Astrocyte (in vitro differentiated cells and primary cell): ENCODE measurements at regions not wholly inside any gene's neighbourhood (a gene's known extent, or its start where the extent isn't known, plus 50 kb on each side); places are given as distances from the start of the nearest gene placed in this dataset.

Experiments
- DNase-seq: peaks from one replicate; pipeline ENCODE4 v3.0.0-alpha.2; 2010; ENCODE audit warnings: low read depth
- FAIRE-seq: peaks from 2 replicates; lab custom pipeline; 2011; peaks lifted over from hg19 to GRCh38; lab: Jason Lieb, UNC
- H2AFZ ChIP-seq: 2 replicates; pipeline ENCODE4 v1.6.0; 2012; ENCODE audit warnings: low read depth, low read length, inconsistent platforms
- H3K27ac ChIP-seq: 2 replicates; pipeline ENCODE4 v1.5.1; 2011; ENCODE audit warnings: low read depth, low read length, inconsistent platforms
- H3K27me3 ChIP-seq: 2 replicates; pipeline ENCODE4 v1.6.0; 2011; ENCODE audit warnings: low read length, inconsistent platforms; ENCODE audit not compliant: insufficient read depth
- H3K36me3 ChIP-seq: 2 replicates; pipeline ENCODE4 v1.5.1; 2011; ENCODE audit warnings: low read length, inconsistent platforms; ENCODE audit not compliant: insufficient read depth
- H3K4me1 ChIP-seq: 2 replicates; pipeline ENCODE4 v1.5.1; 2011; ENCODE audit warnings: low read length, inconsistent platforms; ENCODE audit not compliant: insufficient read depth
- H3K4me2 ChIP-seq: 2 replicates; pipeline ENCODE4 v1.6.0; 2012; ENCODE audit warnings: low read length, inconsistent platforms
- H3K4me3 ChIP-seq: 2 replicates; pipeline ENCODE4 v1.5.1; 2011; ENCODE audit warnings: low read depth, mild to moderate bottlenecking, low read length, inconsistent platforms; ENCODE audit not compliant: insufficient read depth
- H3K79me2 ChIP-seq: 2 replicates; pipeline ENCODE4 v1.6.0; 2012; ENCODE audit warnings: mild to moderate bottlenecking, low read length, inconsistent platforms; ENCODE audit not compliant: insufficient read depth
- H3K9ac ChIP-seq: 2 replicates; pipeline ENCODE4 v1.6.0; 2012; ENCODE audit warnings: mild to moderate bottlenecking, low read length, inconsistent platforms
- H3K9me3 ChIP-seq: 2 replicates; pipeline ENCODE4 v1.5.1; 2012; ENCODE audit warnings: low read depth, mild to moderate bottlenecking, low read length, inconsistent platforms; ENCODE audit not compliant: insufficient read depth
- H4K20me1 ChIP-seq: 2 replicates; pipeline ENCODE4 v1.6.0; 2012; ENCODE audit warnings: low read length, inconsistent platforms; ENCODE audit not compliant: insufficient read depth
- H3K27ac Mint-ChIP-seq: one replicate; pipeline ENCODE4 v1.8.0; 2021; ENCODE audit warnings: mild to moderate bottlenecking, mixed read lengths; ENCODE audit not compliant: unreplicated experiment
- H3K27me3 Mint-ChIP-seq: one replicate; pipeline ENCODE4 v1.8.0; 2021; ENCODE audit warnings: low read depth, mixed read lengths; ENCODE audit not compliant: unreplicated experiment
- H3K36me3 Mint-ChIP-seq: one replicate; pipeline ENCODE4 v1.8.0; 2021; ENCODE audit warnings: low read depth, mixed read lengths; ENCODE audit not compliant: unreplicated experiment
- H3K4me1 Mint-ChIP-seq: one replicate; pipeline ENCODE4 v1.8.0; 2021; ENCODE audit warnings: low read depth, mixed read lengths; ENCODE audit not compliant: unreplicated experiment
- H3K4me3 Mint-ChIP-seq: one replicate; pipeline ENCODE4 v1.8.0; 2021; ENCODE audit warnings: mild to moderate bottlenecking, moderate library complexity, mixed read lengths; ENCODE audit not compliant: unreplicated experiment
- H3K9me3 Mint-ChIP-seq: one replicate; pipeline ENCODE4 v1.8.0; 2021; ENCODE audit warnings: mild to moderate bottlenecking, mixed read lengths; ENCODE audit not compliant: unreplicated experiment
- CTCF ChIP-seq: IDR thresholded peaks from 2 replicates; pipeline ENCODE4 v1.5.1; 2011; ENCODE audit warnings: low read depth, mild to moderate bottlenecking, inconsistent platforms, low read length, moderate library complexity; ENCODE audit not compliant: insufficient read depth
- EZH2 ChIP-seq: IDR thresholded peaks from 2 replicates; pipeline ENCODE4 v1.6.1; 2012; ENCODE audit warnings: mild to moderate bottlenecking, low read length, inconsistent platforms; ENCODE audit not compliant: insufficient read depth

DNA sequence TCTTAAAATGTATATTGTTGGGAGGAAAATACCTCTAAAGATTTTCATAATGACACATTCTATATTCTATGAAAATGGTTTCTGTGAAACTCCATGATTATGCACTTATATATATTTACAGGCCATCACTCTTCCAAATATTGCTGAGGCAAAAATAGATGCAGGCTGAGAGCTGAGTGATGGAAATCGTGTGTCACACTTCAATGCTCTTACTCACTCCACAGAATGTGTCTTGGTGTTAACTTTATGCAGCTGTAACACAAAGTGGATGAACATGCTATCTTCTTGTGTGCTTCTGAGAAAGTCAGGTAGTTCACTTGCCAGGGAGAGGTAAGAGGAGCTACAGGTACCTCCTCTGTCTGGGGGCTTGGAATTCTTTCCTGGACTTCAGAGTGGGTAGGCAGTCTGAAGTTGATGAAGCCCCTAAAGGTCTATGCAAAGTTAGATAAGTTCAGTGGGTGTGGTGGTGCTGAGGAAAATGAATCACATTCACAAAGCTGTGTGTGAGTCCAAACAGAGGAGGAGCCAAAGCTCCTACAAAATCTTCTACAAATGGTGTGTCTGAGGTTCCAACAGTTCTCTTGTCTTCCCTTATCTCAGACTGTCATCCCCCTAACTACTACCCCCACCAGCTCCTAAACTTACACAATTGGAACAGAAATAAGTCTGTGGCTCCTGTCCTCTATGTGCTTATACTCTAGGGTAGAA is 74.2 kb upstream of the ST6GAL2 start:
- H3K36me3 Mint-ChIP-seq, result no peaks in the 10 kb centered on the region
- H3K4me3 Mint-ChIP-seq, result no peak overlapping the region
- Histone ChIP-seq H4K20me1 (no peaks in the 10 kb centered on the region), H3K9ac (peak overlapping the region; percentile 34), H3K36me3 (no peaks in the 10 kb centered on the region), H3K4me3 (no peak overlapping the region), H3K4me2 (peak overlapping the region; percentile 10), H3K4me1 (peaks cover 40% of the 10 kb centered on the region), H3K27me3 (no peaks in the 10 kb centered on the region), H2AFZ (no peak overlapping the region), H3K9me3 (no peaks in the 10 kb centered on the region), H3K79me2 (no peaks in the 10 kb centered on the region), H3K27ac (peak overlapping the region; percentile 71)
- FAIRE-seq (peak; percentile 69), DNase-seq (peak; percentile 40)
- peak overlapping the region; percentile 4 for H3K27ac Mint-ChIP-seq
- no peaks in the 10 kb centered on the region for H3K27me3 Mint-ChIP-seq
- H3K4me1 Mint-ChIP-seq, result peaks cover 53% of the 10 kb centered on the region
- peaks cover 2% of the 10 kb centered on the region for H3K9me3 Mint-ChIP-seq
- TF ChIP-seq CTCF (no peak), EZH2 (no peak)

DNA sequence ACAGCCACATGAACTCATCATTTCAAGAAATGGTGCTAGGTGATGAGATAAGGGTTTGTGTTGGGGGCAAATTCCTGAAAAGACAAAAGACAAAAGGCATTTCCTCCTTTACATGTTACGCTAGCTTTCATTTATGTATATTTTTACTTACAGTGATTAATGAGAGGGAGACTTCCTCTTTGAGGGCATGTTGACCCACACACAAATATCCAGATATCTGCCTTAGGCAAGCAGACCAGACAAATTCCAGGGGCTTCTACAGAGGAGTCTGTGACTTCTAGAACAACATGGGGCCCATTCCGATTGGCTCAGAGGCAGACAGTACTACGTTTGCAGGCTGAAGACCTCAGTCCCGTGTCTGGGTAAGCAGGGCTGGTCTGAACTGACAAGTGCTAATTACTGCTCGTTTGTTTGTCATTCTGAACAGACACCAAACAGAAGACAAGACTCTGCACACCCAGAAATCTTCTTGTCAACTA is 74.8 kb upstream of the ST6GAL2 start:
- Histone ChIP-seq H3K27ac (peak overlapping the region; percentile 71), H3K4me3 (no peak overlapping the region), H3K9me3 (no peaks in the 10 kb centered on the region), H3K9ac (peak overlapping the region; percentile 38), H3K36me3 (no peaks in the 10 kb centered on the region), H2AFZ (no peak overlapping the region), H4K20me1 (no peaks in the 10 kb centered on the region), H3K79me2 (no peaks in the 10 kb centered on the region), H3K4me1 (peaks cover 40% of the 10 kb centered on the region), H3K4me2 (peak overlapping the region; percentile 10), H3K27me3 (no peaks in the 10 kb centered on the region)
- no peak overlapping the region for H3K4me3 Mint-ChIP-seq
- FAIRE-seq (no peak), DNase-seq (peak; percentile 53)
- H3K9me3 Mint-ChIP-seq, result peaks cover 2% of the 10 kb centered on the region
- TF ChIP-seq EZH2 (no peak), CTCF (no peak)
- H3K36me3 Mint-ChIP-seq, result no peaks in the 10 kb centered on the region
- H3K27ac Mint-ChIP-seq, result peak overlapping the region; percentile 86
- no peaks in the 10 kb centered on the region for H3K27me3 Mint-ChIP-seq
- H3K4me1 Mint-ChIP-seq, result peaks cover 55% of the 10 kb centered on the region

DNA sequence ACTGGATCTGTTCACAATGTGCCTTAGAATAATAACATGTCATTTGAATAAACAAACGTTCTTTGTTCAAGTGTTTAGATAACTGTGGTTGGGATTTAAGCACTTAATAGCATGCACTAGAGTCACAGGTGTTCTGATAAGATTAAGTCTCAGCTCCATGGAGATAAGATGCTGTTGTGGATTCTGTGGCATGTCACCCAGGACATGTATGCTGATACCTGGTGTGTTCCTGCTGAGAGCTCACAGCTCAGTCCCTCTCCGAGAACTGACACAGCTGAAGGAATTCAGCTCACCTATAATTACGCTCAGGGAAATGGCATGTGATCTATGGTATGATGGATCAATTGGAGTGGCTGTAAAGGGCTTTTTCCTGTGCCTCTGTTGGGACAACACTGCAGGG is 75.4 kb upstream of the ST6GAL2 start:
- H3K9ac ChIP-seq, result peak overlapping the region; percentile 38
- H3K27ac ChIP-seq, result peak overlapping the region; percentile 71

More for the DNA sequence above, 75.4 kb upstream of the ST6GAL2 start:
- peak; percentile 45 for DNase-seq
- Mint-ChIP-seq H3K36me3 (no peaks in the 10 kb centered on the region), H3K27ac (peak overlapping the region; percentile 86), H3K4me1 (peaks cover 53% of the 10 kb centered on the region), H3K9me3 (peaks cover 2% of the 10 kb centered on the region), H3K4me3 (no peak overlapping the region), H3K27me3 (no peaks in the 10 kb centered on the region)
- Histone ChIP-seq H2AFZ (no peak overlapping the region), H3K4me3 (no peak overlapping the region), H3K4me2 (peak overlapping the region; percentile 10), H3K36me3 (no peaks in the 10 kb centered on the region), H3K4me1 (peaks cover 36% of the 10 kb centered on the region), H3K9me3 (no peaks in the 10 kb centered on the region), H3K27me3 (no peaks in the 10 kb centered on the region), H3K79me2 (no peaks in the 10 kb centered on the region), H4K20me1 (no peaks in the 10 kb centered on the region)
- FAIRE-seq, result peak; percentile 72
- no peak for TF ChIP-seq CTCF
- no peak for TF ChIP-seq EZH2
